ENCODE measurements at regions not wholly inside any gene's neighbourhood (a gene's known extent, or its start where the extent isn't known, plus 50 kb on each side); places are given as distances from the start of the nearest gene placed in this dataset.

DNA sequence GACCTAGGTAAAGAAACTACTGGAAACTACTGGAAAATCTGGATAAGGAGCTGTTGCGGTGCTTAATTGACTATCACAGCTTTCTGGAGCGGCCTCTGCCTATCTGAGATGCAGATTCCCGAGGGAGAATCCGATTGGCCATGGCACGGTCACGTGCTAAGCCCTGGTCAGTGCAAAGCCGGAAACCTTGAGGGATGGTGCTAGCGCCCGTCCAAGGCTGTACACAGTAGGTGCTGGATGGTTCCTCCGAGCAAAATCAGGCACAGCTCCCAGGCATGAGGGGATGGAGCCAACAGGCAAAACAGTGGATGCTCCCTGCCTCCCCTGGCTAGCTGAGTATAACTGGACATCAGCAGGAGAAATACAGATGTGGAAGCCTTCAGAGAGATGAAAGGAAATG, 238.7 kb upstream of the HES1 start:
- TF ChIP-seq, protein P1, sequence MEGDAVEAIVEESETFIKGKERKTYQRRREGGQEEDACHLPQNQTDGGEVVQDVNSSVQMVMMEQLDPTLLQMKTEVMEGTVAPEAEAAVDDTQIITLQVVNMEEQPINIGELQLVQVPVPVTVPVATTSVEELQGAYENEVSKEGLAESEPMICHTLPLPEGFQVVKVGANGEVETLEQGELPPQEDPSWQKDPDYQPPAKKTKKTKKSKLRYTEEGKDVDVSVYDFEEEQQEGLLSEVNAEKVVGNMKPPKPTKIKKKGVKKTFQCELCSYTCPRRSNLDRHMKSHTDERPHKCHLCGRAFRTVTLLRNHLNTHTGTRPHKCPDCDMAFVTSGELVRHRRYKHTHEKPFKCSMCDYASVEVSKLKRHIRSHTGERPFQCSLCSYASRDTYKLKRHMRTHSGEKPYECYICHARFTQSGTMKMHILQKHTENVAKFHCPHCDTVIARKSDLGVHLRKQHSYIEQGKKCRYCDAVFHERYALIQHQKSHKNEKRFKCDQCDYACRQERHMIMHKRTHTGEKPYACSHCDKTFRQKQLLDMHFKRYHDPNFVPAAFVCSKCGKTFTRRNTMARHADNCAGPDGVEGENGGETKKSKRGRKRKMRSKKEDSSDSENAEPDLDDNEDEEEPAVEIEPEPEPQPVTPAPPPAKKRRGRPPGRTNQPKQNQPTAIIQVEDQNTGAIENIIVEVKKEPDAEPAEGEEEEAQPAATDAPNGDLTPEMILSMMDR (IDR thresholded peaks at IDR 0.05) = no peak
- no peak for TF ChIP-seq POLR2AphosphoS5 (IDR thresholded peaks at IDR 0.05)
